Activated T-cell treated with anti-CD3 and anti-CD28 coated beads, Interleukin-2, amount 50 U/mL, for 24 hours (primary cell): ENCODE measurements at regions not wholly inside any gene's neighbourhood (a gene's known extent, or its start where the extent isn't known, plus 50 kb on each side); places are given as distances from the start of the nearest gene placed in this dataset.

ENCODE experiments used
- DNase-seq: peaks from one replicate; pipeline ENCODE4 v3.0.0-alpha.2; 2020
- H3K27ac Mint-ChIP-seq: 2 replicates; pipeline ENCODE4 v1.8.0; 2020; ENCODE audit warnings: mild to moderate bottlenecking, mixed read lengths
- H3K27me3 Mint-ChIP-seq: 2 replicates; pipeline ENCODE4 v1.8.0; 2020; ENCODE audit warnings: mixed read lengths
- H3K36me3 Mint-ChIP-seq: 2 replicates; pipeline ENCODE4 v1.8.0; 2020; ENCODE audit warnings: low read depth, mixed read lengths
- H3K4me1 Mint-ChIP-seq: 2 replicates; pipeline ENCODE4 v1.8.0; 2020; ENCODE audit warnings: low read depth, mixed read lengths
- H3K4me3 Mint-ChIP-seq: 2 replicates; pipeline ENCODE4 v1.8.0; 2020; ENCODE audit warnings: mild to moderate bottlenecking, moderate library complexity, mixed read lengths
- H3K9me3 Mint-ChIP-seq: 2 replicates; pipeline ENCODE4 v1.8.0; 2020; ENCODE audit warnings: mixed read lengths

DNA sequence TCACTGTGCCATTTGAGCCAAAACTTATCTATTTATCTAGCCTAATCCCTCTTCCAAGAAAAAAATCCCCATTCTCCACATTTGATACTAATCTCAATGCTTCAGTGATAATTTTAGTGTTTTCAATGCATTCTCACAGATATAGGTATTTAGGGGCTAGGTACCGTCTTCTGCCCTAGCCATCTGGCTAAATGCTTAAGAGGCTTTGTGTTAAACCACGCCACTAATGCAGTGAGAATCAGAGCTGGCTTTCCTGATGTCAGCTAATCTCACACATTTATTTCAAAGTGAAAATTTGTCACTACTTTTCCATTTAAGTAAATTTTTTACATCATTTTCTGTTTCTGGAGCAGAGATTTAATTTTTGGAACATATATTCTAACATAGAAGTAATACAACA is 479.7 kb downstream of the MAN2A1 start:
- Mint-ChIP-seq H3K9me3 (peaks cover 12% of the 10 kb centered on the region), H3K36me3 (no peaks in the 10 kb centered on the region), H3K27me3 (no peaks in the 10 kb centered on the region), H3K4me1 (no peaks in the 10 kb centered on the region), H3K27ac (no peak overlapping the region), H3K4me3 (no peak overlapping the region)
- no peak for DNase-seq

DNA sequence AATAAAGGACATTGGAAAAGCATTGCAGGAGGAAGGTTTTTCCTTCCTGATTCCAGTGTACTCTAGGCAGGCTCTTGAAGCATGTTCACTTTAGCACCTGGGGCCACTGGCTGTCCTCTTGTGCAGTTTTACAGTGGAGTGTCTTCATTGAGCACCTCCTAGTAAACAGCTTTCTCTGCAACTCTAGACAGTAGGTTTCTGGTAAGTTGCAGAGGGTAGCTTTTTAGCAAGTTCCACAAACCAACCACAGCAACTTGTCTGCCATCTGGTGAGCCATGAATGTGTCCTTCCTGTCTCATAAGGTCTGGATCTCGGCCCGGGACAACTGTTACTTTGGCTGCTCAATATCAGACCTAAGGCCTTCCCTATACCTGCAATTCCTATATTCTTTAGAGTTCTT is 488.0 kb downstream of the MAN2A1 start:
- Mint-ChIP-seq H3K27ac (no peak overlapping the region), H3K36me3 (no peaks in the 10 kb centered on the region), H3K4me3 (no peak overlapping the region), H3K27me3 (no peaks in the 10 kb centered on the region), H3K4me1 (peaks cover 3% of the 10 kb centered on the region), H3K9me3 (peaks cover 2% of the 10 kb centered on the region)
- DNase-seq, result no peak

DNA sequence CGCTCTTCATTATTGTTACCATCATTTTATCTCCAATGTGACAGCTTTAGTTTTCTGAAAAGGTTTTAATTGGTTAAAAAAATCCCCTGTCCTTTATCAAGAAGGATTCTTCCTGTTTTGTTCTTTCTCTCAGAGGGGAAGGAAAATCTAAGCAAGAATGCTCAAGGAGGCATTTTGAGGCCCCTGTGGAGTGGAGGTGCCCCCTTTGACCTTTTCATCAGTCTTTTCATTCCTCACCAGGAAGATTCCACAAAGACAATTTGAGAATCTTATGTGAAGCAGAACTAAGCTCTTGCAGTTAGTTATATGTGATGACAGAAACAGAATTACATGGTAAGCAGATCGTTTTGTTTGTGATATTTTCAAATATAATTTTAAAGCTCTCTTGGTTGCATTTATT is 489.6 kb downstream of the MAN2A1 start:
- H3K27me3 Mint-ChIP-seq, result no peaks in the 10 kb centered on the region
- no peak overlapping the region for H3K4me3 Mint-ChIP-seq
- H3K36me3 Mint-ChIP-seq, result no peaks in the 10 kb centered on the region
- no peak overlapping the region for H3K27ac Mint-ChIP-seq
- H3K4me1 Mint-ChIP-seq, result peaks cover 3% of the 10 kb centered on the region
- peaks cover 9% of the 10 kb centered on the region for H3K9me3 Mint-ChIP-seq
- no peak for DNase-seq

DNA sequence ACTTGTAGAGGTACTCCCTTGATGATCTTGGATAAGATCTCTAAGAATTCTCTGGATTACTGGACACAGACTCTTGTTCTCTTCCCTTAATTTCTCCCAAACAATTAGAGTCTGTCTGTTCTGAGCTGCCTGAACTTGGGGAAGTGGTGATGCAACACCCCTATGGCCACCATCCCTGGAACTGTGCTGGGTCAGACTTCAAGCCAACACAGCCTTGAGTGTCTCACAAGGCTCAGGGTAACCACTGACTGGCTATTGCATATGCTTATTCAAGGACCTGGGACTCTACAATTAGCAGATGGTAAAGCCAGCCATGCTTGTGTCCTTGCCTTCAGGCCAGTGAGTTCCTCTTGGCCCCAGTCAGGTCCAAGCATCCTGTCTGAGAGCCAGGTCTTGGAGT is 504.5 kb downstream of the MAN2A1 start:
- no peak overlapping the region for H3K4me3 Mint-ChIP-seq
- no peaks in the 10 kb centered on the region for H3K36me3 Mint-ChIP-seq
- DNase-seq, result no peak
- no peaks in the 10 kb centered on the region for H3K4me1 Mint-ChIP-seq
- H3K27ac Mint-ChIP-seq, result no peak overlapping the region
- peaks cover 3% of the 10 kb centered on the region for H3K27me3 Mint-ChIP-seq
- H3K9me3 Mint-ChIP-seq, result peaks cover 2% of the 10 kb centered on the region

DNA sequence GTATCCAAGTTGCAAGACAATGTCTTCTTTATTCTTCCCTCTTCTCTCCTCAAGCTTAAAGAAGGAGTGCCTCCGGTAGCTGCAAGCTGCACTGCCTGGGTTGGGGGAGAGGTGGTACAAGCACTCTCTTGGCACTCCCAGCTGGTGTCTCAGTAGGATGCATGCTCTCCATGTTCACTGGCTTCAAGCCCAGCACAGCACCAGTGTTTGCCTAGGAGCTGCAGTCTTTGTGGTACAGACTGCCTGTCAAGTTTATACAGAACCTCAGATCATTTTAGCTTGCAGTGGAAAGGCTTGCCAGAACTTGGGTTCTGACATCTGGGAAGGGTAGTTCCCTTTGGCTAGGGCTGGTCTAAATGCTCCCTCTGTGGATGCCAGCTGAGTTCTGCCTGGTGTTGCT is 505.6 kb downstream of the MAN2A1 start:
- Mint-ChIP-seq H3K27me3 (peaks cover 3% of the 10 kb centered on the region), H3K4me1 (no peaks in the 10 kb centered on the region), H3K9me3 (peaks cover 7% of the 10 kb centered on the region), H3K36me3 (no peaks in the 10 kb centered on the region), H3K4me3 (no peak overlapping the region), H3K27ac (no peak overlapping the region)
- no peak for DNase-seq

DNA sequence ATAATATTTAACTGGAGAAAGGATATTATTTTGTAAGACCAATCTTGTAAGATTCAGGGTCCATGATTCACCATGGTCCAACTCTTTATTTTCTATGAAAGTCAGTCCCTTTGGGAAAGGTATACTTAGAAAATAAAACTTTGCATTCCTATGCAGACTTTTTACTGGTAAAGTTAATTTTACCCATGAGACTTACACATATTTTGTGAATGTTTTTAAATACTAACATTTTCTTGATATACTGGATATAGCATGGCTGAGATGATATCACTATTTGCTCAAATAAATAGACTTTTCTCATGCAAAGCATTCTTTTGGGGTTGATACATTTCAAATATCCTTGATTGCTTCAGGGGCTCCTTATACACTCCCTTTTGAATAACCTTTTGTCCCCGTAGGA is 512.1 kb downstream of the MAN2A1 start:
- no peak overlapping the region for H3K4me3 Mint-ChIP-seq
- DNase-seq, result no peak
- peaks cover 7% of the 10 kb centered on the region for H3K9me3 Mint-ChIP-seq
- no peaks in the 10 kb centered on the region for H3K36me3 Mint-ChIP-seq
- no peaks in the 10 kb centered on the region for H3K27me3 Mint-ChIP-seq
- no peaks in the 10 kb centered on the region for H3K4me1 Mint-ChIP-seq
- H3K27ac Mint-ChIP-seq, result no peak overlapping the region

- Mint-ChIP-seq H3K27me3 (no peaks in the 10 kb centered on the region), H3K4me1 (no peaks in the 10 kb centered on the region), H3K27ac (no peak overlapping the region), H3K4me3 (no peak overlapping the region), H3K36me3 (no peaks in the 10 kb centered on the region), H3K9me3 (peaks cover 9% of the 10 kb centered on the region)
- DNase-seq, result no peak
These were observed 513.9 kb downstream of the MAN2A1 start for GRCh38 chr5:110203661-110204060.

GRCh38 chr5:110209401-110209800 is 517.1 kb downstream of the TMEM232 start:
- peaks cover 8% of the 10 kb centered on the region for H3K9me3 Mint-ChIP-seq
- no peaks in the 10 kb centered on the region for H3K36me3 Mint-ChIP-seq
- H3K4me1 Mint-ChIP-seq, result no peaks in the 10 kb centered on the region
- DNase-seq, result no peak
- H3K27ac Mint-ChIP-seq, result no peak overlapping the region
- H3K27me3 Mint-ChIP-seq, result no peaks in the 10 kb centered on the region
- no peak overlapping the region for H3K4me3 Mint-ChIP-seq

DNA sequence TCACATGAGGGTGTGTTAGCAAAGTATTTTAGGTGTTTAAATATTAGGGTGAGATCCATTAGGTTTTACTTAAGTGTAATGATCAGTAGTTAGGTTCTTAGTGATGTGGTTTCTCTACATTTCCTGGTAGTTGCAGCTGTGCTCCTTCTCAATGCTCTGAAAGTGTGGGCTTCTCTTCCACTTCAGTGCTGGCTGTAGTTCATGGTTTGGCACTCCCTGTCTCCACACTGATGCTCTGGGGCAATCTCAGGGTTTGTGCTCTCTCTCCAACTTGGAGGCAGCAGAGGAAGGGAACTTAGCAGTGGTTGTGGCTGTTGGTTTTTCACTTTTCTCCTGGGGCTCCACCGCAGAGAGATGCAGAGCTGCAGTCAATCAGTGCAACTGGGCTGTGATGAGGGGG is 507.5 kb downstream of the TMEM232 start:
- H3K27me3 Mint-ChIP-seq, result no peaks in the 10 kb centered on the region
- peaks cover 49% of the 10 kb centered on the region for H3K9me3 Mint-ChIP-seq
- no peak overlapping the region for H3K27ac Mint-ChIP-seq
- H3K36me3 Mint-ChIP-seq, result peaks cover 8% of the 10 kb centered on the region
- H3K4me3 Mint-ChIP-seq, result no peak overlapping the region
- no peak for DNase-seq
- H3K4me1 Mint-ChIP-seq, result no peaks in the 10 kb centered on the region

GRCh38 chr5:110219769-110220168 is 506.7 kb downstream of the TMEM232 start:
- peaks cover 52% of the 10 kb centered on the region for H3K9me3 Mint-ChIP-seq
- no peak overlapping the region for H3K4me3 Mint-ChIP-seq
- peaks cover 8% of the 10 kb centered on the region for H3K36me3 Mint-ChIP-seq
- H3K27me3 Mint-ChIP-seq, result no peaks in the 10 kb centered on the region
- DNase-seq, result no peak
- H3K27ac Mint-ChIP-seq, result no peak overlapping the region
- no peaks in the 10 kb centered on the region for H3K4me1 Mint-ChIP-seq

DNA sequence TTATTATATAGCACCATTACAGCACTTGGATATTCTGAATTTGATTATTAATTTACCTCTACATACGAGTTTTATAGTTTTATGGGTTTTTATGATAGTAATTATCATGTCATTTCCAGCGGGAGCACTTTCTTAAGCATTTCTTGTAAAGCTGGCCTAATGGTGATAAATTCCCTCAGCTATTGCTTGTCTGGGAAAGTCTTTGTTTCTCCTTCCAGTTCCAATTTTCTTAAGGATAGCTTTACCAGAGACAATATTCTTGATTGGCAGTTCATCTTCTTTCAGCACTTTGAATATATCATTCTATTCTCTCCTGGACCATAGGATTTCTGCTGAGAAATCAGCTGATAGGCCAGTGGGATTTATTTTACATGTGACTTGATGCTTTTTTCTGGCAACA is 505.4 kb downstream of the TMEM232 start:
- Mint-ChIP-seq H3K4me1 (no peaks in the 10 kb centered on the region), H3K4me3 (no peak overlapping the region), H3K9me3 (peaks cover 47% of the 10 kb centered on the region), H3K27ac (no peak overlapping the region), H3K36me3 (peaks cover 8% of the 10 kb centered on the region), H3K27me3 (no peaks in the 10 kb centered on the region)
- DNase-seq, result no peak

DNA sequence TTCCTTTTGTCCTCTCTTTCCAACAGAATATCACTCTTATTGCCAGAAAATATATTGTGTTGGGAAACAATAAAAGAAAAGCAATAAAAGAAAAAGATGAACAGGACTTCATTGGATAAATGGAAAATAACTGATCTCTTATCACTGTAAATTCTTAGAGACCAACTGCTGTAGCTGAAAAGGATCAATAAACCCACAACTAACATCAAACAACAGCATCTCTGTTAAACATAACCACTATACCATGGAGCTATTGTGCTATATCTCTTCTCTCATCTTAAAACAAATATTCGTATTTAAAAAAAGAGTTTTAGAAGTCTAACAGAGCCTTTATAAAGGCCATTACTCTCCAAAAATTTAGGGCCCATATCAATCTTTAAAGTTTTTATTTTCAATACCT is 502.4 kb downstream of the TMEM232 start:
- no peak for DNase-seq
- Mint-ChIP-seq H3K27me3 (no peaks in the 10 kb centered on the region), H3K27ac (no peak overlapping the region), H3K9me3 (peaks cover 41% of the 10 kb centered on the region), H3K4me1 (no peaks in the 10 kb centered on the region), H3K4me3 (no peak overlapping the region), H3K36me3 (peaks cover 5% of the 10 kb centered on the region)

GRCh38 chr5:110225949-110226348 is 500.5 kb downstream of the TMEM232 start:
- Mint-ChIP-seq H3K4me1 (no peaks in the 10 kb centered on the region), H3K27me3 (no peaks in the 10 kb centered on the region), H3K4me3 (no peak overlapping the region), H3K36me3 (peaks cover under 1% of the 10 kb centered on the region), H3K9me3 (peaks cover 46% of the 10 kb centered on the region), H3K27ac (no peak overlapping the region)
- no peak for DNase-seq

GRCh38 chr5:110239786-110240185 is 486.7 kb downstream of the TMEM232 start:
- no peak overlapping the region for H3K4me3 Mint-ChIP-seq
- no peak for DNase-seq
- peaks cover 2% of the 10 kb centered on the region for H3K27me3 Mint-ChIP-seq
- H3K27ac Mint-ChIP-seq, result no peak overlapping the region
- H3K9me3 Mint-ChIP-seq, result no peaks in the 10 kb centered on the region
- H3K4me1 Mint-ChIP-seq, result no peaks in the 10 kb centered on the region
- no peaks in the 10 kb centered on the region for H3K36me3 Mint-ChIP-seq

DNA sequence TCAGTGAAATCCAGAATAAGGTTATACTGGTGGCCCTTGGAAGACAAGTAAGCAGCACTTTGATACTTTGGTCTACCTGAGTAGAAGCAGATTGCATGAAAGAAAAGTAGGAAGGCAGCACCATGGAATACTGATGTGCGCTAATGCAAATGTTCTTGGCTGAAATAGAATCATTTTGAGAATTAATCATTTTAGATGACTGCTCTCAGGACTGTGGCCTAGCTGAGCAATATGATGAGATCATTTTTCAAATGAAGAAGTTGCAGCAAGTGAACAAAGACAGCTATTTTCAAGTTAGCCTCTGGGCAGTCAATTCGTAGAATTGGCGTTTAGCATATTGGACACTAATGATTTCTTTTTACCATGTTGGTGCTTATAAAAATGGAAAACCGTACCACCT is 483.5 kb downstream of the TMEM232 start:
- Mint-ChIP-seq H3K27ac (no peak overlapping the region), H3K4me3 (no peak overlapping the region), H3K9me3 (no peaks in the 10 kb centered on the region), H3K4me1 (no peaks in the 10 kb centered on the region), H3K36me3 (no peaks in the 10 kb centered on the region), H3K27me3 (peaks cover 2% of the 10 kb centered on the region)
- DNase-seq, result no peak

- Mint-ChIP-seq H3K36me3 (no peaks in the 10 kb centered on the region), H3K4me1 (no peaks in the 10 kb centered on the region)
These were observed 477.6 kb downstream of the TMEM232 start for GRCh38 chr5:110248921-110249320.

More at GRCh38 chr5:110248921-110249320, 477.6 kb downstream of the TMEM232 start:
- H3K9me3 Mint-ChIP-seq, result no peaks in the 10 kb centered on the region
- no peak overlapping the region for H3K4me3 Mint-ChIP-seq
- H3K27ac Mint-ChIP-seq, result no peak overlapping the region
- DNase-seq, result no peak
- no peaks in the 10 kb centered on the region for H3K27me3 Mint-ChIP-seq
